MM.1S (cell line): ENCODE measurements at regions not wholly inside any gene's neighbourhood (a gene's known extent, or its start where the extent isn't known, plus 50 kb on each side); places are given as distances from the start of the nearest gene placed in this dataset.

Experiments
- CTCF ChIP-seq: fragments of 300-600 bp; sonication (generic); IDR thresholded peaks from 2 replicates; pipeline ENCODE4 v1.5.1; 2016; ENCODE audit warnings: antibody characterized with exemption, low read length, mixed read lengths
- EZH2phosphoT487 ChIP-seq: fragments of 300-600 bp; sonication (generic); IDR thresholded peaks from 2 replicates; pipeline ENCODE4 v1.6.1; 2018; ENCODE audit warnings: antibody characterized with exemption, low read length

GRCh38 chr11:71197096-71197495 lies 55.3 kb downstream of the SHANK2 start:
- TF ChIP-seq CTCF (no peak), EZH2phosphoT487 (no peak)
